GM23338 (cell line): ENCODE measurements at regions not wholly inside any gene's neighbourhood (a gene's known extent, or its start where the extent isn't known, plus 50 kb on each side); places are given as distances from the start of the nearest gene placed in this dataset.

Source experiments
- CTCF ChIP-seq, 2 experiments: fragments of 200-600 bp in 1 of 2; sonication (generic) in 1 of 2; conservative IDR thresholded peaks; 2 replicates each; pipeline versions ENCODE4 v1.5.1 to v1.6.1; 2016 to 2017; ENCODE audit warnings: antibody characterized with exemption in 2 of 2, low read depth in 2 of 2, mild to moderate bottlenecking in 2 of 2, moderate library complexity in 1 of 2
- ETS1 ChIP-seq: IDR thresholded peaks from 2 replicates; pipeline ENCODE4 v1.6.1; 2016; ENCODE audit warnings: antibody characterized with exemption
- EZH2 ChIP-seq: fragments of 200-600 bp; sonication (generic); IDR thresholded peaks from one replicate; pipeline ENCODE4 v1.8.0; 2017; ENCODE audit warnings: antibody characterized with exemption, mild to moderate bottlenecking, low read depth; ENCODE audit not compliant: unreplicated experiment
- EZH2phosphoT487 ChIP-seq: fragments of 200-600 bp; sonication (generic); IDR thresholded peaks from one replicate; pipeline ENCODE4 v1.8.1; 2018; ENCODE audit warnings: antibody characterized with exemption; ENCODE audit not compliant: unreplicated experiment
- POLR2AphosphoS5 ChIP-seq: IDR thresholded peaks from 2 replicates; pipeline ENCODE4 v1.6.1; 2016; ENCODE audit warnings: antibody characterized with exemption, low read depth
- REST ChIP-seq: IDR thresholded peaks from one replicate; pipeline ENCODE4 v1.6.1; 2018; ENCODE audit warnings: antibody characterized with exemption; ENCODE audit not compliant: unreplicated experiment

- TF ChIP-seq CTCF (conservative IDR thresholded peaks at IDR 0.05; ENCODE audit: low read depth in 2 of 2) (no peak), EZH2 (no peak), EZH2phosphoT487 (no peak), ETS1 (no peak), REST (no peak), POLR2AphosphoS5 (no peak)
Measured at GRCh38 chr13:24045597-24045996, 114.9 kb upstream of the SPATA13 start.
